Stimulated activated CD4-positive, alpha-beta T cell treated with anti-CD3 and anti-CD28 coated beads, Interleukin-4, amount 100 ng/mL, for 48 hours (primary cell): ENCODE measurements at regions not wholly inside any gene's neighbourhood (a gene's known extent, or its start where the extent isn't known, plus 50 kb on each side); places are given as distances from the start of the nearest gene placed in this dataset.

Experiments used
- DNase-seq, 2 donors: peaks; one replicate each; pipeline ENCODE4 v3.0.0-alpha.2; 2020; ENCODE audit warnings: low read depth in 2 of 2

- no peak for DNase-seq
These were observed 60.8 kb upstream of the KCNJ15 start for GRCh38 chr21:38196036-38196435.

GRCh38 chr21:38202811-38203210 is 54.0 kb upstream of the KCNJ15 start:
- no peak for DNase-seq

GRCh38 chr21:38203229-38203628 is 53.6 kb upstream of the KCNJ15 start:
- no peak for DNase-seq

- no peak for DNase-seq
These were observed 50.9 kb upstream of the KCNJ15 start for GRCh38 chr21:38205940-38206339.

- DNase-seq = no peak
These were observed 50.1 kb upstream of the KCNJ15 start for GRCh38 chr21:38206646-38207045.
